ENCODE measurements at regions not wholly inside any gene's neighbourhood (a gene's known extent, or its start where the extent isn't known, plus 50 kb on each side); places are given as distances from the start of the nearest gene placed in this dataset.

DNA sequence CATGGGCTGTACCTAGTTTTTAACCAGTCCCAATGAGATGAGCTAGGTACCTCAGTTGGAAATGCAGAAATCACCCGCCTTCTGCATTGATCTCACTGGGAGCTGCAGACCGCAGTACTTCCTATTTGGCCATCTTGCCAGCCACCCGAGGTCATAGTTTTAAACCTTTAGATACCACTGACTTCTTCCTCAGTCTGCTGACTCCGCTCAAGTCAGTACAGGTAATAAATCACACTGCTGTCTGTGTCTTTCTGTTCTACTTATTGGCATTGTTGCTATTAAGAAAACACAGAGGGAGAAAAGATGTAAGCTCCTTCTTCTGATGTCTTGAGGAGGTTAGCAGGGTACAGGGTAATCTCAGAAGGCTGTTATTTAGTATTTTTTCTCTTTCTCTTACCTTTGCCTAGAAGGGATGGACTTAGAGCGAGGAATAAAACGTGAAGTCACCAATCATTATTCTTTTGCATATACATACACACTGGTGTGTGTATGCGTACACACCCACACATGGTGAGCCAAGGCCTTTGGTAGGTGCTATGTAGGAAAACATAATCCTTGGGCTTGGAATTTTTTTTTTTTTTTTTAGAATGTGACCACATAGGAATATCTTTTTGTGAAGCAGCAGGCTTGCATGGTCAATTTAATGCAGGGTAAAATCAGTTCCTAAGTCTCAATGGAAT lies 197.2 kb downstream of the EDEM1 start:
- H3K27me3 ChIP-seq (ENCODE audit: control insufficient read depth in 2 of 2, insufficient read depth in 2 of 2, low read length in 2 of 2), result no peaks in the 10 kb centered on the region
- H3K4me3 ChIP-seq (replicated peaks in 1 of 3; ENCODE audit: low read depth in 2 of 3, low read length in 3 of 3), result no peak overlapping the region
- H3K27ac Mint-ChIP-seq, result no peak overlapping the region
- peaks cover 0 to 6% of the 10 kb centered on the region in 2 donors for H3K9me3 ChIP-seq (replicated peaks in 1 of 2; ENCODE audit: control insufficient read depth in 1 of 2, insufficient read depth in 1 of 2, low read length in 2 of 2)
- no peak overlapping the region for H2AFZ ChIP-seq (ENCODE audit: insufficient read depth, low read depth, low read length, poor library complexity, severe bottlenecking)
- H4K20me1 ChIP-seq (ENCODE audit: insufficient read depth, low read length), result no peaks in the 10 kb centered on the region
- no peak overlapping the region for H3K27ac ChIP-seq (ENCODE audit: low read depth in 1 of 2, low read length in 2 of 2)
- DNase-seq, result no peak
- TF ChIP-seq, protein P1, sequence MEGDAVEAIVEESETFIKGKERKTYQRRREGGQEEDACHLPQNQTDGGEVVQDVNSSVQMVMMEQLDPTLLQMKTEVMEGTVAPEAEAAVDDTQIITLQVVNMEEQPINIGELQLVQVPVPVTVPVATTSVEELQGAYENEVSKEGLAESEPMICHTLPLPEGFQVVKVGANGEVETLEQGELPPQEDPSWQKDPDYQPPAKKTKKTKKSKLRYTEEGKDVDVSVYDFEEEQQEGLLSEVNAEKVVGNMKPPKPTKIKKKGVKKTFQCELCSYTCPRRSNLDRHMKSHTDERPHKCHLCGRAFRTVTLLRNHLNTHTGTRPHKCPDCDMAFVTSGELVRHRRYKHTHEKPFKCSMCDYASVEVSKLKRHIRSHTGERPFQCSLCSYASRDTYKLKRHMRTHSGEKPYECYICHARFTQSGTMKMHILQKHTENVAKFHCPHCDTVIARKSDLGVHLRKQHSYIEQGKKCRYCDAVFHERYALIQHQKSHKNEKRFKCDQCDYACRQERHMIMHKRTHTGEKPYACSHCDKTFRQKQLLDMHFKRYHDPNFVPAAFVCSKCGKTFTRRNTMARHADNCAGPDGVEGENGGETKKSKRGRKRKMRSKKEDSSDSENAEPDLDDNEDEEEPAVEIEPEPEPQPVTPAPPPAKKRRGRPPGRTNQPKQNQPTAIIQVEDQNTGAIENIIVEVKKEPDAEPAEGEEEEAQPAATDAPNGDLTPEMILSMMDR (IDR thresholded peaks at IDR 0.05), result no peak
- H3K36me3 ChIP-seq (replicated peaks in 1 of 2; ENCODE audit: control insufficient read depth in 1 of 2, insufficient read depth in 2 of 2, low read length in 2 of 2), result no peaks in the 10 kb centered on the region
- H3K36me3 Mint-ChIP-seq, result no peaks in the 10 kb centered on the region
- 73% methylated on average over 3 of the region's 7 CpGs for WGBS (ENCODE audit: insufficient coverage)
- no peak overlapping the region for H3K4me3 Mint-ChIP-seq
- H3K4me1 ChIP-seq (ENCODE audit: control insufficient read depth in 1 of 2, insufficient read depth in 2 of 2, low read length in 2 of 2), result peaks cover 0 to 1% of the 10 kb centered on the region in 2 donors
- H3K9ac ChIP-seq (ENCODE audit: insufficient read depth, low read length, poor library complexity, severe bottlenecking), result no peak overlapping the region
- peaks cover 2% of the 10 kb centered on the region for H3K4me1 Mint-ChIP-seq
- H3K4me2 ChIP-seq (replicated peaks; ENCODE audit: extremely low read depth, low read length, poor library complexity, severe bottlenecking), result no peak overlapping the region
- H3K27me3 Mint-ChIP-seq (ENCODE audit: low read depth in 3 of 3), result peaks cover 0 to 2% (median 0%) of the 10 kb centered on the region in 3 donors
- intact Hi-C loops (cut with micrococcal nuclease), result no loop called here
- peaks cover 0 to 11% (median 7%) of the 10 kb centered on the region in 7 donors for H3K9me3 Mint-ChIP-seq
- no peaks in the 10 kb centered on the region for H3K79me2 ChIP-seq (ENCODE audit: insufficient read depth, low read length)

DNA sequence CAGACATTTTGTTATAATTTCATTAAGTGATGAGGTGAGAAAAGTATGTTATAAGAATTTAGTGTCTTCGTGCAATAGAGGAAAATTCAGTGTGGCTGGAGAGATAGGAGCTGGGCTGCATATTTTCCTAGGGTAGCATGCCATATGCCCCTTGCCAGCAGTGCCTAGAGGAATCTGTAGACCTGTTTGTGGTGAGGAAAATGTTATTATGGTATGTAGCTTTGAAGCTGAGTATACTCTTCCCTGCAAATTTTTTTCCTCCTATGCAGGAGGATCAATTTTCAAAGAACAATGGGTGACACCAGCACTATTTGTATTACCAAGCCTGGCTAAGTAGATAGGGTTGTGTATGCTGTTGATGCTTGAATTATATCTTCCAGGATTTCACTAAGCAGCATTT lies 200.6 kb downstream of the EDEM1 start:
- intact Hi-C loops (cut with micrococcal nuclease), result no loop called here
- DNase-seq, result no peak
- Histone ChIP-seq H3K4me2 (replicated peaks; ENCODE audit: extremely low read depth, low read length, poor library complexity, severe bottlenecking) (no peak overlapping the region), H3K4me3 (replicated peaks in 1 of 3; ENCODE audit: low read depth in 2 of 3, low read length in 3 of 3) (no peak overlapping the region), H3K79me2 (ENCODE audit: insufficient read depth, low read length) (no peaks in the 10 kb centered on the region), H3K9me3 (replicated peaks in 1 of 2; ENCODE audit: control insufficient read depth in 1 of 2, insufficient read depth in 1 of 2, low read length in 2 of 2) (peaks cover 0 to 6% of the 10 kb centered on the region in 2 donors), H3K4me1 (ENCODE audit: control insufficient read depth in 1 of 2, insufficient read depth in 2 of 2, low read length in 2 of 2) (peaks cover 7 to 16% of the 10 kb centered on the region in 2 donors), H2AFZ (ENCODE audit: insufficient read depth, low read depth, low read length, poor library complexity, severe bottlenecking) (no peak overlapping the region), H3K27me3 (ENCODE audit: control insufficient read depth in 2 of 2, insufficient read depth in 2 of 2, low read length in 2 of 2) (no peaks in the 10 kb centered on the region), H3K36me3 (replicated peaks in 1 of 2; ENCODE audit: control insufficient read depth in 1 of 2, insufficient read depth in 2 of 2, low read length in 2 of 2) (no peaks in the 10 kb centered on the region), H4K20me1 (ENCODE audit: insufficient read depth, low read length) (no peaks in the 10 kb centered on the region), H3K27ac (ENCODE audit: low read depth in 1 of 2, low read length in 2 of 2) (no peak overlapping the region), H3K9ac (ENCODE audit: insufficient read depth, low read length, poor library complexity, severe bottlenecking) (no peak overlapping the region)
- 100% methylated on average over 1 of the region's 1 CpG for WGBS (ENCODE audit: insufficient coverage)
- Mint-ChIP-seq H3K9me3 (peaks cover 0 to 5% (median 3%) of the 10 kb centered on the region in 7 donors), H3K4me3 (no peak overlapping the region), H3K27ac (no peak overlapping the region), H3K36me3 (no peaks in the 10 kb centered on the region), H3K4me1 (peaks cover 20% of the 10 kb centered on the region), H3K27me3 (ENCODE audit: low read depth in 3 of 3) (peaks cover 0 to 2% (median 0%) of the 10 kb centered on the region in 3 donors)
- TF ChIP-seq, protein P1 (IDR thresholded peaks at IDR 0.05), result no peak
